NCI-H1417 (cell line): ENCODE measurements at regions not wholly inside any gene's neighbourhood (a gene's known extent, or its start where the extent isn't known, plus 50 kb on each side); places are given as distances from the start of the nearest gene placed in this dataset.
"Not testable (repeated sequence)": the region's sequence is repeated elsewhere in the genome, so short reads cannot be mapped to it uniquely, and the experiment has no call there.

Experiments
- DNase-seq, 3 experiments: peaks; one replicate each; lab custom pipeline; 2025; lab: John Stamatoyannopoulos, UW

DNA sequence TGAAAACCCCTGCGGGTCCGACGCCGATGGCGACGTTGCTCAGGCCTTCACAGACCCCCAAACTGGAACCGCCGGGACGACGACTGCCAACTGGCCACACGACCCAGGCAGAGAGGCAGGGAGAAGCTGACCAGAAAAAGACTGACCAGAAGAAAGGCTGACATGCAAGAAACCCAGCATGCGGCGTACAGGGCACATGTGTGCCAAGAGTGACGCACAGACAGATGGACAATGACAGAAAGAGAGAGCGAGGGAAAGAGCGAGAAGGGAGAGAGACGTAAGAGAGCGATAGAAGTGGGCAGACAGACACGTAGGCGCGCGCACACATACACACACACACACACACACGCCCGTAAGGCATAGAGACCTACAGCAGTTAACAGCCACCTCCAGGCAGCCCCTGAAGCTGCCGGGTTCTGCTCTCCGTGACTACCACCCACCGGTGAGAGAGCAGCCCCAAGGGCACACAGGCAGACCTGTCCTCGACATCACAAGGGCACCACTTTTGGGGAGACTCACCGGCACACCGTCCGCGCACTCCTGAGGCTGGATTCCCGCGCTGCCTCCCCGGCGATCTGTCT lies 67.2 kb upstream of the ZNF527 start:
- no peak for DNase-seq

DNA sequence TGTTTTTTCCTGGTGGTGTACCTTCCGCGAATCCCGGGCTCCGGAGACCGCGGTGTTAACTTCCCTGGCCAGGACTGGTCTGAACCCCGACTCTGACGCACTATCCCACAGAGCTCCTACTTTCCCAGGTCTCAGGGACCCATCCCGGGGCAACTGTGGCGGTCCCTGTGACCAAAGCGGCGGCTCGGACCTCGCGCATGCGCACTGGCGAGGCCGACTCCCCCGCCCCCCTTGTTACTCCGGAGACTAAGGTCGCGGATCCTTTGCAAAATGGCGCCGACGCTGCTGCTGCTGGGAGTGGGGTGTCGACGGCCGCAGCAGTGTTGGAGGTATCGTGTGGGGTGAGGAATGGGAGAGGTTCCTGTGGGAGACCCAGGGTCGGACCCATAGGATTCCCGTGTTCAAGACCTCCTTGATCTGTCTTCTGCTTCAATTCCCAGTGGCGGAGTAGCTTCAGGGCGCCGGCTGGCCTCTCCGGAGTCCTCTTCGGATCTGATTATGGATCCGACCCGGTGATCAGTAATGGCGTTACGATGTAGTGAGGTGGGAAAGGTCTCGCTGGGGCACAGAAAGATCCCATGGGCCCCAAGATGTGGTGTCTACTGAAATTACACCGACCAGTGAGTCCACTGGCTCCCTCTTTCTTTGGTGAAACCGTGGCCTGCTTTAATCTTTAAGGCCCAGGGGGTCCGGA lies 66.6 kb upstream of the ZNF527 start:
- DNase-seq = peak in 1 of 3 experiments; percentile 41

DNA sequence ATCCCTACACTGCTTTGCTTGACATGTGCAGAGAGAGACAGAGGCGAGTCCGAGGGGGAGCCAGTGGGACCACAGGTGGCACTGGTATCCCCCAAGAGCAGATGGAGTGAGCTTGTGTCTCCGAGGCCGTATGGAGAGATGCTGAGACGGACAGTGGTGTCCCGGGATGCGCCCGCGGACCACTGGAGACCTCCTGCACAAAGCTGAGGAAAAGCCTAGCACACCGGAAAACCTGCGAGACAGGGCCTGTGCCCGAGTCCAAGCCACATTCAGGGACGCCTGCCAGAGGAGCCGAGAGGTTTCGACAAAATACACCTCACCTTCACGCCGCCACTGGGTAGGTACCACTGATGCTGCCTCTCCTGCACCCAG lies 66.0 kb upstream of the ZNF527 start:
- no peak for DNase-seq

DNA sequence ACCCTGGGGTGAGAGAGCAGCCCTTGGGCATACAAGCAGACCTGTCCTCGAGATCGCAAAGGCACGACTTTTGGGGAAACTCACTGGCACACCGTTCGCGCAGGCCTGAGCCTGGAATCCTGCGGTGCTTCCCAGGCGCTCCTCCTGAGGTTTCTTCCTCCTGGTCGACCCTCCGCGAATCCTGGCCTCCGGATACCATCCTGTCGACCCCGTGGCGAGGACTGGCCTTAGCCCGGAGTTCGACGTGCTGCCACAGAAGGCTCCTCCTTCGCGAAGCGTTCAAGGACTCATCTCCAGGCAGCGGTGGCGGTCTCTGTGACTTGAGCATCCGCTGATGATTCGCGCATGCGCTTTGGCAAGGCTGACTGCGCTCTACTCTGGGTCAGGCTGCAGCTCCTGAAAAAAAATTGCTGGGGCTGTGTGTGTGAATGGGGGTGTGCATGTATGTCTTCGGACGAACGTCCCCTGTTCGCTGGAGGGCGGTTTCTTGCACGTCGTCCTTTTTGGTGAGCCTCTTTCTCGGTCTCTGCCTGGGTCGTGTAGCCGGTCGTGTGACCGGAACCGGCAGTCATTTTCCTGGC lies 64.4 kb upstream of the ZNF527 start:
- no peak for DNase-seq

DNA sequence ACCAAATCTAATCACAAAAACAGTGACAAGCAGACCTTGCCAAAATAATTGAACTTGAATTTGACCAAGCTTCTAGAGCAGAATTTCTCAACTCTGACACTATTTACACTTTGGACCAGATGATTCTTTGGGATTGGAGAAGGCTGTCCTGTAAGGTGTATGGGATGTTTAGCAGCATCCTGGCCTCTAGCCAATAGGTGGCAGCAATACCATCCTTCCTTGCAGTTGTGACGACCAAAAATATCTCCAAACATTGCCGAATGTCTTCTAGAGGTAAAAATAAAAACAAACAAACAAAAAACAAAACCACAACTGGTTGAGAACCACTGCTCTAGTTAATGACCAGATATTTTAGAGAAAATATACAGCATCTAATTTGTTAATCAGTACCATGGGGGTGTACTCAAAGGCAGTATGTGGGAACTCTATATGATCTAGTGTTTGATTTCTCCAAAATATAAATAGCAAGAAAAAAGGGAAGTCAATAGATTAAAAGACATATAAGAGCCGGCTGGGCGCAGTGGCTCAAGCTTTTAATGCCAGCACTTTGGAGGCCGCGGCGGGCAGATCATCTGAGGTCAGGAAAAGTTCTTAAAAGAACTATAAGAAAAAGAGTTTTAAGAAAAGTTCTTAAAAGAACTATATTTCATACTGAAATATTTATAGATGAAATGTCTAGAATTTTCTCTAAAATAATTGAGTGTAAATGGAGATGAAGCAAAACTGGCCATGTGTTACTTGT lies 60.9 kb upstream of the ZNF527 start:
- DNase-seq = peak; percentile 6 to 32 (median 31)

DNA sequence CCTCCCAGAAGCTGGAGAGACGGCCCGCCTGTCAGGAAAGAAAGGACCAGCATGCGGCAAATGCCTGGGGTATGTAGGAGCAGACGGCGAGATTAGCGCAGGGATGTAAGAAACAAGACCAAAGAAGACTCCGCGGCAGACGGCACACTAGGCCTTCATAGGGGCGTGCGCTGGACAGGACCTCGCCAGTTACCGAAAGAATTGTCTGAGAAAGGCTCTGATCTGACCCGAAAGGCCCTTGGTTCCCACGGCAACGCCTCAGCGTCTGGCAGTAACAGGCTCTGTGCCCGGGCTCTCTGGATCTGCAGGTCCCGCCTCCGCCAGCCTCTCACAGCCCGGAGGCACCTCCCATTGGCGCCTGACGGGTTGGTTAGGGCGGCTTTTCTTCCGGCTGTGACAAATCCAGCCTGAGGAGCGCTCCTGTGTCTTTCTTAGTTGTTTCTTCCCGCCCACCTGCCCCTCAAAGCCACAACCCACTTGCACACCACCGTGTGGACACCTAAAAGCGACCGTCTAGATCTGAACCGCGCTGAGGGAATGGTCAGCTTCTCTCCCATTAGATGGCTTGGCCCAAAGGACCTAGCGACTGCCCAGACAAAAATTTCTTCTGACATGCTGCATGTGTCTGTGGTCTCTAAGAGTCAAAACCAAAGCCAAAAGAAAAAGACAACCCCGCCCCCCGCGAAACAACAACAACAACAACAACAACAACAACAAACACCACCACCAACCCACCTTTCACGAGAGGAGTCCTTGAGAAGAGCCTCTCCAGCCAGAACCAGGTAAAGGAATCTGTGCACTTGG lies 58.2 kb upstream of the ZNF527 start:
- peak; percentile 53 to 72 (median 71) for DNase-seq

DNA sequence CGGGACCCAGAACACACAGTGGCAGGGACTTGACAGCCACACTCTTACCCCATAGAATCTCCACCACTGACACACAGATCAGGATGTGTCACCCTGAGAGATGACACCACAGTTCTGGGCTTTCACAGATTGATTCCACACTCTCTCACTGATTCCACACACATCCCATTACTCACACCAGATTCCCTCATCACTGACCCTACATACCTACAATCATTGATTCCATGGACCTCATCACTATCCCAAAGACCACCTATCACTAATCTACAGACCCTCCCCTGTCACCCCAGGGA lies 57.6 kb upstream of the ZNF527 start:
- no peak for DNase-seq

DNA sequence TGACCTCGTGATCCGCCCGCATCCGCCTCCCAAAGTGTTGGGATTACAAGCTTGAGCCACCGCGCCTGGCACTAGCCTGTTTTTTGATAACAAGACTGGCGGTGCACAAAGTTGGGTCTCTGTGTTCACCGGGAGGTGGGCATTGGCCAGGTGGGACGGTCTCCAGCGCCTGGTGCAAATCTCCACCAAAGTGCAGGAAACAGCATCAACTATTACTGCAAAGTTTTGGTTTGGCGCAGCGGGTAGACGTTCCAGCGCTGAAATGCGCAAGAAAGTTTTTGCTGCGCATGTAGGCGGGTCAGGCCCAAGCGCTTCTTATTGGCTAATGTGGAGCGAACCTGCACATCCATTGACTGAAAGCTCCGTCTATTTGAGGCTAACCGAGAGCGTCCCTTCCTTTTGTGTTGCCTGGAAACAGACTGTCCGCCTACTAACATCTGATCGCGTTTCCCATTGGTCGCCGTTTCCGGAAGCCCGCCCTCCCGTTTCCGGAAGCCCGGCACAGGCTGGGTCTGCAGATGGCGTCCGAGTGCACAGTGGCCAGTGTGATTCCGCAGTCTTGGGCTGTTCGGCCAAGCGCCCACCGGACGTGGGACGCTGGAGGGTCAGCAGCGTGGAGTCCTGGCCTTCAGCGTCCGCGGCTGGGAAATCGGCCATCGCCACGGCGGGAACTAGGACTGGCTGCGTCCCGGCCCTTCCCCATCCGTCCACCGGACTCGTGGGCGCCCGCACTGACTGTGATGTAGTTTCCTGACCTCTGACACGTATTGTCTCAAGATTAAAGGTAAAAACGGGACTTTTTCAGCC lies 53.3 kb upstream of the ZNF527 start:
- DNase-seq = peak; percentile 87 to 97 (median 96)

DNA sequence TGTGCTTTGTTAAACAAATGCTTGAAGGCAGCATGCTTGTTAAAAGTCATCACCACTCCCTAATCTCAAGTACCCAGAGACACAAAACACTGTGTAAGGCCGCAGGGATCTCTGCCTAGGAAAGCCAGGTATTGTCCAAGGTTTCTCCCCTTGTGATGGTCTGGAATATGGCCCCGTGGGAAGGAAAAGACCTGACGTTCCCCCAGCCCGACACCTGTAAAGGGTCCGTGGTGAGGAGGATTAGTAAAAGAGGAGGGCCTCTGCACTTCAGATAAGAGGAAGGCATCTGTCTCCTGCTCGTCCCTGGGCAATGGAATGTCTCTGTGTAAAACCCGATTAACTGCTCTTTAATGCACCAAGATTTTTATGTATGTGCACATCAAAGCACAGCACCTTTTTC lies 49.9 kb upstream of the ZNF527 start:
- not testable (repeated sequence) for DNase-seq
